GM18520 (cell line): ENCODE measurements at regions not wholly inside any gene's neighbourhood (a gene's known extent, or its start where the extent isn't known, plus 50 kb on each side); places are given as distances from the start of the nearest gene placed in this dataset.
"Not testable (repeated sequence)": the region's sequence is repeated elsewhere in the genome, so short reads cannot be mapped to it uniquely, and the experiment has no call there.

Experiments
- ATAC-seq: cut with Tn5 transposase; IDR thresholded peaks from one replicate; pipeline ENCODE4 v1.9.1; 2021; ENCODE audit not compliant: unreplicated experiment

DNA sequence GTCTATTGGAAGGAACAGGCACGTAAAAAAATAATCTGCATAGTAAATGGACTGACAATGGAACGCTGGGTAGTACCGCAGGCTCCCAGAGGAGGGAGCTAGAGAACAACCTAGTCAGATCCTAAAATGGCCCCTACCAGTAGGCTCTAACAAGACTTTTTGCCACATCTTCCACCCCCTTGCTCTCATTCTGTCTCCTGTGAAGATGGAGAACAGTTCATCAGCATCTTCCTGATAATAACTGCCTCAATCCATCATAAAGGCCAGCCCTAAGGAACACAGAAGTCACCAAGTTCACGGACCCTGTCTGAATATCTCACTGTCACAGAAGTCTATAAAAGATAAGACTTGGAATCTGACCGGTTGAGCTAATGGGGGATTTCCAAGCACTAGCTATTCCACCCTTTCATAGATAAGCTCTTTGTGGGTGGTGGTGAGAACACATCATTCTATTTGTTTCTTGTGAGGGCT, 133.4 kb downstream of the SLC1A3 start:
- ATAC-seq = peak; percentile 54

GRCh38 chr5:36740259-36740898, 134.0 kb downstream of the SLC1A3 start:
- no peak for ATAC-seq

DNA sequence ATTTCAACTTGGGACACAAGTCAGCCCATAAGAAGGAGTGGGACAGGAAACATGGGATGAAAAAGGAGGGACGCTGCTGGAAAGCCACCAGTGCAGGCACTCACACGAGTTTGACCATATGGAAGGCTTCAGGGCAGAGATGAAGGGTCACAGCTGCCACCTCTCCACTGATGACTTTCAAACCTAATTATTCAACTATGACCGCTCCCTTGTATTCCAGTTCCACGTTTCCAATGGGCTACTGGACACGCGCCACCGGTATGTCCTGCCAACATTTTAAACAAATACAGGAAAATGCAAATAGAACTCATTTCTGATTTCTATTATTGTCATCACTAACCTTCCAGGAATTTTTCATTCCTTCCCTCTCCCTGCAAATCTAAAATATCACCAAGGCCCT, 134.7 kb downstream of the SLC1A3 start:
- no peak for ATAC-seq

DNA sequence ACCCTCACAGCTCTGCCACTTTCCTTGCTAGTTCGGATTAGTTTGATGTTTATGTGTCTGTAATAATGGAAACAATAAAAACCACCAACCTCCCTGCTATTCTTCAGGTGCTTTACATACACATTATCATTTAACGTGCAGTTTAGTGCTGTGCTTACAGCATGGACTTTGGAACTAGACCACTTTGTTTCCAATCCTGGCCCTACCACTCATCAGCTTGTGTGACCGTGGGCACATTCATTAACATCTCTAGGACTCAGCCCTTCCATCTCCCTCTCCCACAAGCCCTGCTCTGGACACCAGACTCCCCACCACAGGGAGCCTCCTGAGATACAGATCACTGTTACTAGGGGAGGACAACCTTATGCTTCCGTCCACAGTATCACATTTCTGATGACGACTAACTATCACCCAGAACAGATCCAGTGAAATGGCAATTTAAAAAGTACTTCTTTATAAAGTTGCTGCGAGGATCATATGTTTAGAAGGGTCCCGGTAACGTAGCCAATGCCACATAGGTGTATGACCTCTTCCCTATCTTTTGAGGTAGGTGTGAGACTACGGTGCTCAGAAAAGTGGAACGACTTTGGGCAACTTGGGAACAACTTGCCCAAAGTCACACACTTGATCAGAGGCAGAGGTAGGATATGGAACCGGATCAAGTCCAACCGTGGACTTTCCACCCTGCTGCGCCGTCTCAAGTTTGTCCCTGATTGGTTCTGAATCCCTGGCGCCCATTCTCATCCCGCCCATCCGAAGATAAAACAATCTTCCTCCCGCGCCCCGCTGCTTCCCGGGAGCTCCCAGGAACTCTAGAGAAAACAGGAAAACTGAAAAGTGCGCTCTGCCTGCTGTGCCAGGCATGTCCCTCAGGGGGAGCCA, 132.4 kb upstream of the NIPBL start:
- no peak for ATAC-seq

DNA sequence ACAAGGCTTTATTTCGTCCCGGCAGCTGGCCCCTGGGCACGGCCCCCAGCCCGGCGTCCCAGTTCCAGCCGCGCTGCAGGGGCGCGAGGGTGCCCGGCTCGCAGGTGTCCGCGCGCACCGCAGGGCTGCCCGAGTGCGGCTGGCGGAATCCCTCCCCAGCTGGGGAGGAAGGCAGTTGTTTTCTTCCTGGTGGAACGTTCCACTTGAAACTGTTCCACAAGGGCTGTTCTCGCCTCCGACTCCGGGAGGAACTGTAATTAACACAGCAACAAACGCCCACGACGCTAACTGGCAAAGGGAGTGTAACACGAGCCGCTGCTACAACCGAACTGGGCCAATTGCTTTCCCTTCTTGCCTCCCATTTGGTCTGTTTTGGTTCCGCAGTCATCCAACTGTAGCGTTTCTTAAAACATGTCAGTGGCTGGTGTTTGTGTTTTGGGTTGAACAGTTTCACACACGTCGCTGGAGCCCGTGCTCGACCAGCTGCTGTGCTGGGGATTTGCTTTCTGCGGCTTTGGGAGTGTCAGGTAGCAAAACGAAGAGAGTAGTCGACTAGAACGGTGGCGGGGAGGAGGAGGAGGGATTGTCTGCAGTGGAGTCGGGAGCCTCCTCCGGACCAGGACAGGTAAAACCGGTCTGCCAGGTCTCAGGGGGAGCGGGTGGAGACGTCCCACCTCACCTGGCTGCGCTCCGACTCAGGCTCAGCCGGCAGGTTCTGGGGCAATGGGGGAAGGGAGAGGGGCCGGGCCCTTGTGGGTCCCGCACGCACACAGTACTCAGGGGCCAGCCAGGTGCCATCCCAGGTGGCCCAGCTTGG, 131.6 kb upstream of the NIPBL start:
- ATAC-seq = peak; percentile 40

DNA sequence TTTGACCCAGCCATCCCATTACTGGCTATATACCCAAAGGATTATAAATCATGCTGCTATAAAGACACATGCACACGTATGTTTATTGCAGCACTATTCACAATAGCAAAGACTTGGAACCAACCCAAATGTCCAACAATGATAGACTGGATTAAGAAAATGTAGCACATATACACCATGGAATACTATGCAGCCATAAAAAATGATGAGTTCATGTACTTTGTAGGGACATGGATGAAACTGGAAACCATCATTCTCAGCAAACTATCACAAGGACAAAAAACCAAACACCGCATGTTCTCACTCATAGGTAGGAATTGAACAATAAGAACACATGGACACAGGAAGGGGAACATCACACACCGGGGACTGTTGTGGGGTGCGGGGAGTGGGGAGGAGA, 128.8 kb upstream of the NIPBL start:
- not testable (repeated sequence) for ATAC-seq

GRCh38 chr5:36751886-36752285, 124.7 kb upstream of the NIPBL start:
- ATAC-seq = no peak

GRCh38 chr5:36755342-36755741, 121.2 kb upstream of the NIPBL start:
- no peak for ATAC-seq

DNA sequence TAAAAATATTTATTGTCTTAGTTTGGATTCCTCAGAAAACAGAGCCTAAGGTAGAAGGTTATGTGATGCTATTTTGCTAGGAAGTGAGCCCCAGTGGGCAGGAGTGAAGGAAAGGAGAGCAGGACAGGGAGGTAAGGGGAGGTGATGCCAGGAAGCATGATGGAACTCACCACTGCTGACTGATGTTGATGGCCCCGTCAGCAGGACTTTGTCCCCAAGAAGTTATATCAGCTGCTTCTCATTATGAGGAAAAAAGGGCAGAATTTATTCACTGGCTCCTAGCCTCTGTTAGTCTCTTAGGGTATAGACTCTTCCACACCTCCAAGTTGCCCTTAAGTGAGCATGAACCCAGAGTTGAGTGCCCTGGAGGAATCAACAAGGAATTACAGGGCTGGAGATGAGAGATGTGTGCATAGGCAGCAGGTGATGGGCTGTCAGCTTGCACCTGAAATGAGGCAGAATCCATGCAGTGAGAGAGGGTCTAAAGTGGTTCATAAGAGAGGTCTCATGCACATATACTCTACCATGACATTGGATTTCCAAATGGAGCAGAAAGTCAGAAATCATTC, 120.6 kb upstream of the NIPBL start:
- no peak for ATAC-seq

GRCh38 chr5:36756848-36757247, 119.7 kb upstream of the NIPBL start:
- no peak for ATAC-seq

DNA sequence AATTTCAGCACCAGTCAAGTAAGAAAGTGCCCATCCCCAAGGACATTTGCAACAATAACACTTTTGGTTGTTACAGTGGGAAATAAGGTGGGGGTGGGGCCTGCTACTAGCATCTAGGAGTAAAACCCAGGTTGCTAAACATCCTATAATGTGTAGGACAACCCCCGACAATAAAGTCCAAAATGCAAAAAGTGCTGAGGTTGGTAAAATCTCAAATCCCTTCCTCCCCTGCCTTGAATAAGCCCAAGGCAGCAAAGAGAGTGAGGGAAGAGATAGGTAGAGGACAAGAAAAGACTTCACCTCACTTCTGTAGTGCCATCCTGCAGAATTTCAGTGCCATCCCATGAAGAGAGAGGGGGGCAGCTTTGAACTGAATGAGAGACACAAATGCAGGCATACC, 117.5 kb upstream of the NIPBL start:
- ATAC-seq = no peak

- ATAC-seq = no peak
Observed at GRCh38 chr5:36763454-36763853, 113.1 kb upstream of the NIPBL start.

- no peak for ATAC-seq
Observed at GRCh38 chr5:36765876-36766275, 110.7 kb upstream of the NIPBL start.

GRCh38 chr5:36766981-36767380, 109.6 kb upstream of the NIPBL start:
- ATAC-seq = no peak

GRCh38 chr5:36768450-36768849, 108.1 kb upstream of the NIPBL start:
- ATAC-seq = no peak

GRCh38 chr5:36769129-36769770, 107.3 kb upstream of the NIPBL start:
- ATAC-seq = no peak

- no peak for ATAC-seq
Observed at GRCh38 chr5:36770125-36770524, 106.4 kb upstream of the NIPBL start.

DNA sequence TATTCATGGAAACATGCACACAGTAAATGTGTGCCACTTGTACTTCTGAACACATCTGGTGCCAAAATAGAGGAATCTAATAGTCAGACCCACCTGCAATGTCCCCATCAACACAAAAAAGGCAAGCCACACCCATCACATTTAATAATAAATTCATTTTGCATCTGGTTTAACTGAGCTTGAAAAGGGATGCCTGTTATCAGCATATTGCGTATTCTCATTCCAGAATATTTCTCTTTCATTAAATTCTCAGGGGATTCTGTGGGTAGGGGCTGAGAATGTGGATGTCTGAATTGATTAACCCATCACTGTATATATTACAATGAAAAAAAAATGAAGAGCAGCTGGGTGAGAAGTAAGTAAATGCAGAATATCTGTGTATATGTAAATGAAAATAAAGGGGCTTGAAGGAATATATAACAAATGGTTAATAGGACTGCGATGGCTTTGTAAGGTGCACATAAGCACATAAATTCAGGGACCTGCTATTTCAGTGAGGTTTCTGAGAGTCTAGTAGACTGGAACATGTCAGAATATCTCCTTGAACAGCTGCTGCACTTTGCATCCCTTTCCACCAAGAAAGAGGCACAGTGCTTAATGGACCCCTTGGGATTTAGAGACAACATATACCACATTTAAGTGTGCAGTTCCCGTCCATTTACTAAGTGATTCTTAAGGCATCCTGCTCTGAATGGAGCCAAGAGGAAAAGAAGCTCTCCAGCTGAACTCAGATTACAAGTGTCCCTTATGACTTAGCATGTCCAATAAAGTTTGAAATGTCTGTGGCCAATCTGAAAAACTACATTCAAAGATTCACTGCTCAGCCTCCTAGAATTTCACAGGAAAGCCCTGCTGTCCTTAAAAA, 104.1 kb upstream of the NIPBL start:
- no peak for ATAC-seq

- ATAC-seq = no peak
Observed at GRCh38 chr5:36777105-36777757, 99.3 kb upstream of the NIPBL start.
